Stimulated activated memory B cell treated with anti-CD40 and anti-IgM and Interleukin-4, amounts not matched to agents 10 μg/mL and 1 μg/mL and 100 μg/mL, for 72 hours (primary cell): ENCODE measurements at regions not wholly inside any gene's neighbourhood (a gene's known extent, or its start where the extent isn't known, plus 50 kb on each side); places are given as distances from the start of the nearest gene placed in this dataset.

Experiments
- ATAC-seq: fragments of 150-1000 bp; cut with Tn5 transposase; 2 replicates; pipeline ENCODE4 v1.10.0; 2021
- H3K27ac Mint-ChIP-seq: one replicate; pipeline ENCODE4 v1.8.0; 2022; ENCODE audit warnings: mild to moderate bottlenecking, mixed read lengths
- H3K27me3 Mint-ChIP-seq: one replicate; pipeline ENCODE4 v1.8.0; 2022; ENCODE audit warnings: mixed read lengths
- H3K36me3 Mint-ChIP-seq: one replicate; pipeline ENCODE4 v1.8.0; 2022; ENCODE audit warnings: mixed read lengths
- H3K4me1 Mint-ChIP-seq: one replicate; pipeline ENCODE4 v1.8.0; 2022; ENCODE audit warnings: mixed read lengths
- H3K4me3 Mint-ChIP-seq: one replicate; pipeline ENCODE4 v1.8.0; 2022; ENCODE audit warnings: mild to moderate bottlenecking, moderate library complexity, mixed read lengths
- H3K9me3 Mint-ChIP-seq: one replicate; pipeline ENCODE4 v1.8.0; 2022; ENCODE audit warnings: mixed read lengths

DNA sequence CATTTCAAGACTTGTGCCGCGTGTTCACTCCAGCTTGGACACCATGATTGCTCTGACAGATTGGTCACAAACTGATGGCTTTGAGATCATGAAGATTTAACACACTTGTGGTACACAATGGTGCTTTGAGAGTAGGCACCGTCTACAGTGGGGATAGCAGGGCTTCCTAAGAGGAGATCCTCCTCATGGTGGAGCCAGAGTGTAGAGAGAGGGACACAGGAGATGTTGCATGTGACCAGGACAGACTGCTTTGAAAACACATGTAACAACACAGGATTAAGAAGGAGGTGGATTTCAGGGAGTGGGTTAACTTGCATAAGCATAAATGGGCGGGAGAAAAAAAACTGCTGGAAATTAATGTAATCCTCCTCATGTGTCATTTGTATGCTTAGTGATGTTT is 95.7 kb upstream of the LINC00305 start:
- Mint-ChIP-seq H3K27me3 (no peaks in the 10 kb centered on the region), H3K9me3 (no peaks in the 10 kb centered on the region), H3K4me3 (no peak overlapping the region), H3K36me3 (no peaks in the 10 kb centered on the region), H3K4me1 (no peaks in the 10 kb centered on the region), H3K27ac (no peak overlapping the region)
- ATAC-seq, result no peak

DNA sequence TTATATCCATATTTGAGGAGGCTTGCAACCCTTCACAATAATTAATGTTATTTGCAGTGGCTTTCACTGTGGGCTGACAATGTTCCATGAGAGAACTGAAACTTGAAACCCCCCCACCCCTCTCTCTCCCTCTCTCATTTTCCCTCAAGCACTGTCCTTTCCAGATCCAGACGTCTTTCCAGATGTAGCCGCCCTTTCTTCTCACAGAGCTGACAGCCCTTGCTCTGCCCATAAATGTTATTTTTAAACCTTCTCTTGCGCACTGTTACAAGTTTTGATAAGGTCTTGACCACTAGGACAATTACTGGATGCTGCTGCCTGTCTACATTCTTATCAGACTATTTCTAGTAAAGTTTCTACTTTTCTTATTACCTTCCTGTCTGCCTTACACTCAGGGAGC is 91.4 kb upstream of the LINC00305 start:
- no peak overlapping the region for H3K27ac Mint-ChIP-seq
- no peaks in the 10 kb centered on the region for H3K27me3 Mint-ChIP-seq
- ATAC-seq, result no peak
- no peaks in the 10 kb centered on the region for H3K36me3 Mint-ChIP-seq
- no peaks in the 10 kb centered on the region for H3K9me3 Mint-ChIP-seq
- H3K4me1 Mint-ChIP-seq, result no peaks in the 10 kb centered on the region
- no peak overlapping the region for H3K4me3 Mint-ChIP-seq

DNA sequence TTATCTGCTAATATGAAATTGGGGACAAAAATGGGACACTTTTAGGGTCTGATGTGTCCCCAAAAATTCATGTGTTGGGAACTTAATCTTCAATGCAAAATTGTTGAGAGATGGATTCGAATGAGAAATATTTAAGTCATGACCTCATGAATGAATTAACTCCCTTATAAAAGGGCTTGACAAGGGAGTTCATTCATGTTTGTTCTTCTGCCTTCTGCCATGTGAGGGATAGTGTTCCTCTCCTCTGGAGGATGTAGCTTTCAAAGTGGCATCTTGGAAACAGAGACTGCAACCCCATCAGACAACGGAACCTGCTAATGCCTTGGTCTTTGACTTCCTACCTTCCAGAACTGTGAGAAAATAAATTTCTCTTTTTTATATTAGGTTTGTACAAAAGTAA is 89.2 kb upstream of the LINC00305 start:
- Mint-ChIP-seq H3K27me3 (no peaks in the 10 kb centered on the region), H3K4me3 (no peak overlapping the region), H3K9me3 (no peaks in the 10 kb centered on the region), H3K4me1 (no peaks in the 10 kb centered on the region), H3K36me3 (no peaks in the 10 kb centered on the region), H3K27ac (no peak overlapping the region)
- no peak for ATAC-seq

DNA sequence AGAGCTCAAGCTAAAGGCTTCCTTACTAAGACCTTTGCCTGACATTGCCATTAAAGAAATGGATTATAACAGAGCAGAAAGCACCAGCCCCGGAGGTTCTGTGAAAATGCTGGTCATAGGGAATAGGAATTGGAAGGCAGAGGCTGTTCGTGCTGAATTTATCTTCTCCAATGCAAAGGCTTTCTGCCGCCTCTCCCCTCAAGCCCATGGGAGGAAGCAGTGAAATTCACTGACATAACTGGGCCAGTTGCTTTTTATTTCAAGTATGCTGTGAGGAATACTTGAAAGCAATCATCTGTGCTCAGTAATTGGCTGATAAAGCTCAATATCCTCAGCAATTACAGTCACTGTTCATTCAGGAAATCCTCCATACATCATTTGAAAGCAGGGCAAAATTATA is 85.4 kb upstream of the LINC00305 start:
- no peak overlapping the region for H3K27ac Mint-ChIP-seq
- H3K4me3 Mint-ChIP-seq, result no peak overlapping the region

DNA sequence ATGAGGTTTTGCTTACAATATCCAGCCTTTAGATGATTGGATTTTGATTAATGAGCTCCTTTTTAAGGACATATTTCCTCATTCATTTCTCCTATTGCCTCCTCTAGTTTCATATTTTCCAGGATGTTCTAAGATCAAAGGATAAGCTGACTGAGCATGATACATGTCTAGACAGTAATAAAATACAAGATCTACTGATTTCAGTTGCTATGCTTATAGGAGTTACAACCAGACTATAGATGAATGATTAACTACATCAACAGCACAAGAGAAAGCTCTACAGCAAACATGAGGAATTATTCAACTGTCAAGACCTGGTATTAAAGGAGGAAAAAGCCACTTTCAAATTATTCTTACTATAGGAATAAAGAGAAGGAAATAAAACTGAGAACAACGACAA is 85.0 kb upstream of the LINC00305 start:
- Mint-ChIP-seq H3K27me3 (no peaks in the 10 kb centered on the region), H3K4me3 (no peak overlapping the region)

More for the DNA sequence above, 85.4 kb upstream of the LINC00305 start:
- Mint-ChIP-seq H3K9me3 (peaks cover 3% of the 10 kb centered on the region), H3K27me3 (no peaks in the 10 kb centered on the region), H3K36me3 (no peaks in the 10 kb centered on the region), H3K4me1 (no peaks in the 10 kb centered on the region)
- no peak for ATAC-seq

DNA sequence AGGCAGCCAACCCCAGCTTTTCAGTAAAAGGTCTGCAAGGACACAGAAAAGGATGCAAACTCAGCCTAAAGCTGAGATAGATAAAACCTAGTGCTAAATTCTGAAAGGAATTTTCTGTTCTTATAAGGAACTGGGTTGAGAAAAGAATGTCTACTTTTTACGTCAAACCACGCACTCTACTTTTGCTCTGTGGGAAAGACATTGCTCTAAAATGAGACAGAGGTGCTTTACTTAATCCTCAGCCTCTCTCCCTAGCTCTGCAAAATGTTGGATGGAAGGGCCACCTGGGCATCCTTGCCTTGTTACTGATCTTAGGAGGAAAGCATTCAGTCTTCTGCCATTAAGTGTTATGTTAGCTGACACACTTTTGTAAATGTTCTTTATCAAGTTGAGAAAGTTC is 72.1 kb upstream of the LINC00305 start:
- Mint-ChIP-seq H3K9me3 (no peaks in the 10 kb centered on the region), H3K4me1 (no peaks in the 10 kb centered on the region), H3K36me3 (no peaks in the 10 kb centered on the region), H3K27ac (no peak overlapping the region), H3K4me3 (no peak overlapping the region), H3K27me3 (no peaks in the 10 kb centered on the region)
- ATAC-seq, result no peak

More for the DNA sequence above, 85.0 kb upstream of the LINC00305 start:
- Mint-ChIP-seq H3K9me3 (peaks cover 3% of the 10 kb centered on the region), H3K36me3 (no peaks in the 10 kb centered on the region), H3K27ac (no peak overlapping the region), H3K4me1 (no peaks in the 10 kb centered on the region)
- ATAC-seq, result no peak

DNA sequence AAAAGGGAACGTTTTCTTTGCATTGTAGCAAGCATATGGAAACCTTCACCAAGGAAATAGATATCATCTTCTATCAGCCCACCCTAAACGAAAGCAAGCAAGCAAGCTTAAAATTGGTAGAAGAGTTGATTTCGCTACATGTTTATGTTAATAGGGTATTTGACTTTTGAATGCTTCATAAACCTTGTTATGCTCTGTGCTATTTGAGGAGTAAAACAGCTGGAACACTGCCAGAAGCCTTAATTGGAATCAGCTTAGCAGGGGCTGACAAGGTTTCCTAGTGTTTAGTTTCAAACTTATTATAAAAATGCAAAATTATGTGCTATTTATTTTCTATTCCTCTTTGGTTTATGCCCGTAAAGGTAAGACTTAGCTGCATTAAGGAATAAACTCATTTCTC is 70.6 kb upstream of the LINC00305 start:
- Mint-ChIP-seq H3K4me1 (no peaks in the 10 kb centered on the region), H3K9me3 (no peaks in the 10 kb centered on the region), H3K36me3 (no peaks in the 10 kb centered on the region), H3K27me3 (no peaks in the 10 kb centered on the region), H3K27ac (no peak overlapping the region), H3K4me3 (no peak overlapping the region)
- no peak for ATAC-seq

DNA sequence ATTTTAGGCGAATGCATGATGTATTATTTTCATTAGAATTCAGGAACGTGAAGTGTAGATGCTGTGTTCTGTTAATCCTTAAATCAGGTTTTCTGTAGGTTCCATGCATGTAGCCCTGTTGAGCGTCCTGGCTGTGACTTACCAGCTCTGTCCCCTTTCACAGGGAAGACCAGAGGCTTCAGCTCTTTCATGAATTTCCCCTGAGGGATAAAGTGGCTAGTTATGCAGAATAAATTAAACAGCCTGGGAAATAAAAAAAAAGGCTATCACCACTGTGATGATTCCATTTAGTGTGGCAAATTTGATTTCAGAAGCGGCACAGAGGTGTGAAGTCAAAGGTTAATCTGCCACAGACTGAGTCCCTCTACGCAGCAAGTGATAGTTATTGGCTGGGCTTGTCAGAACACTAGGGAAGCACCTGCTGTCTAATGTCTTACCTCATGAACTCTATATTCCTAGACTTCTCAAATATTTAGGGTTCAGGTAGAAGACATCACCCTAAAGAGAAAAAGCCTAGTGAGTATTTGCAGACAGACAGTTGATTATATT is 61.6 kb upstream of the LINC00305 start:
- no peak for ATAC-seq
- H3K9me3 Mint-ChIP-seq, result no peaks in the 10 kb centered on the region
- no peak overlapping the region for H3K27ac Mint-ChIP-seq
- no peaks in the 10 kb centered on the region for H3K36me3 Mint-ChIP-seq
- no peaks in the 10 kb centered on the region for H3K27me3 Mint-ChIP-seq
- peaks cover 18% of the 10 kb centered on the region for H3K4me1 Mint-ChIP-seq
- H3K4me3 Mint-ChIP-seq, result no peak overlapping the region

DNA sequence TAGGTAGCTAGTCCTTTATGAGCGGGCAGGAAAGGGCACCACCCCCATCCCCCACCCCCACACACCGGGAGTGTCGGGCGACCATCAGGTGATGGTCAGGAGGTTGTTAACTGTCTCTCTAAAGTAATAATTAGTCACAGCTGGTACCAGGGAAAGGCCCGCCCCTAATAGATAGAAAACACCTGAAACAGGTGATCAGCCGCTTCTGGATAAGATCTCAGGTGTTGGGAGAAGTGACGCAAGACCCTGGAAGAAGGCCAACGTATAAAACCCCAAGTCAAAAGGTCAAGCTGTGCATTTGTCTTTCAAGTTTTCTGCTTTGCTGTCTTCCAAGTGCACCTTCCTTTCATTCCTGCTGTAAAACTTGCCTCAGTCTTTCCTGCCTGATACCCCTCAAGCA is 59.6 kb upstream of the LINC00305 start:
- Mint-ChIP-seq H3K9me3 (no peaks in the 10 kb centered on the region), H3K4me3 (no peak overlapping the region), H3K4me1 (peaks cover 18% of the 10 kb centered on the region), H3K36me3 (no peaks in the 10 kb centered on the region), H3K27ac (no peak overlapping the region), H3K27me3 (no peaks in the 10 kb centered on the region)
- ATAC-seq, result no peak

DNA sequence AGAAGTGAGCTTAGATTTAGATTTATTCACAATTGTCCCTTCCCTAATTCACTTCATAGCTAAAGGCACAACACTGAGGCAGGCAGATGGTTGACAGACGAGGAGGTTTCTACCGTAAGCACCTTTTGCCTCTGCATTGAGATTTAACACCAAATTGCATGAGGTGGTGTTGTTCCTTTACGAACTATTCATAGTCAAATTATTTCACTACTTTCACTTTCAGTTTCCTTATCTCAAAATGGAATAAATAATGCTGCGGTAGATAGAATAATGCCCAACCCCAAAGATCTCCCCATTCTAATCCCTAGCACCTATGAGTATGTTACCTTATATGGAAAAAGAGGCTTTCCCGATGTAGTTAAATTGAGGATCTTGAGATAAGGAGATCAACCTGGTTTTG is 58.9 kb upstream of the LINC00305 start:
- Mint-ChIP-seq H3K9me3 (no peaks in the 10 kb centered on the region), H3K36me3 (no peaks in the 10 kb centered on the region), H3K27ac (no peak overlapping the region), H3K4me3 (peak overlapping the region; percentile 15), H3K27me3 (no peaks in the 10 kb centered on the region), H3K4me1 (peaks cover 18% of the 10 kb centered on the region)
- no peak for ATAC-seq

DNA sequence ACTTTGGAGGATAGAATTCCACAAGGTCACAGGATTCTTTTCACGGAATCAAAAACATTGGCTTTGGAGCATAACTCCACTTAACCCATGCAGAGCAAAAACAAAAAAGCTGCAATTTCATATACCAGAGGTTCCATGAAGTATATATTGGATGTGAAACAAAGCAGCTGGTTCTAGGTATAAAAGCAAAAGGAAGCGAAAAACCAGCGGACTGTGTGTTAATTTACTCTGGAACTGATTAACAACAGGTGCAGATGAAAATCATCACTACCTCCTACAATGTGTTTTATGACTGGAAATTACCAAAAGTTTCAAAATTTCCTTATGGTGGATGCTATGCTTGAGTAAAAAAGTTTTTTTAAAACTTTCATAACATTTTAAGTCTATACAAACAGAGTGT is 54.4 kb upstream of the LINC00305 start:
- Mint-ChIP-seq H3K27me3 (no peaks in the 10 kb centered on the region), H3K9me3 (no peaks in the 10 kb centered on the region), H3K4me3 (no peak overlapping the region), H3K27ac (no peak overlapping the region), H3K36me3 (no peaks in the 10 kb centered on the region), H3K4me1 (peaks cover 11% of the 10 kb centered on the region)
- ATAC-seq, result no peak

DNA sequence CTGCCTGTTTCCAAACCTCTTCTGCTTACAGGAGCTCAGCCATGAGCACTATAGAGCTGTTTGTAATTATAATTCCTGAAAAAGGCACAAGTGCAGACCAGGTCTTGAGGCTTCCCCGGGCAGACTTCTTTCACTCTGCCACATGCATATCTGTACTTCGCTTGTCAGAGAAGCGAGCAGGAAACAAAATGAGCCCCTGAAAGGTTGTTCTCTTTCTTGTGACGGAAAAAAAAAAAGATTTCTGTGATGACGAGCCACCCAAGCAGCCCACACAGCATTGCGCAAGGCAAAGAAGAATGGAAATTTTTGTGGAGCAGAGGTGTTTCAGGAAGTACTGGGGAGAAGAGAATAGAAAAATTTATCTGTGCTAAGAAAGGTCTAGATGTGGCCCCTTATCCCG is 54.0 kb upstream of the LINC00305 start:
- H3K9me3 Mint-ChIP-seq, result no peaks in the 10 kb centered on the region
- H3K27ac Mint-ChIP-seq, result no peak overlapping the region
- peaks cover 7% of the 10 kb centered on the region for H3K4me1 Mint-ChIP-seq
- no peaks in the 10 kb centered on the region for H3K27me3 Mint-ChIP-seq
- H3K4me3 Mint-ChIP-seq, result no peak overlapping the region
- ATAC-seq, result peak; percentile 49
- H3K36me3 Mint-ChIP-seq, result no peaks in the 10 kb centered on the region

DNA sequence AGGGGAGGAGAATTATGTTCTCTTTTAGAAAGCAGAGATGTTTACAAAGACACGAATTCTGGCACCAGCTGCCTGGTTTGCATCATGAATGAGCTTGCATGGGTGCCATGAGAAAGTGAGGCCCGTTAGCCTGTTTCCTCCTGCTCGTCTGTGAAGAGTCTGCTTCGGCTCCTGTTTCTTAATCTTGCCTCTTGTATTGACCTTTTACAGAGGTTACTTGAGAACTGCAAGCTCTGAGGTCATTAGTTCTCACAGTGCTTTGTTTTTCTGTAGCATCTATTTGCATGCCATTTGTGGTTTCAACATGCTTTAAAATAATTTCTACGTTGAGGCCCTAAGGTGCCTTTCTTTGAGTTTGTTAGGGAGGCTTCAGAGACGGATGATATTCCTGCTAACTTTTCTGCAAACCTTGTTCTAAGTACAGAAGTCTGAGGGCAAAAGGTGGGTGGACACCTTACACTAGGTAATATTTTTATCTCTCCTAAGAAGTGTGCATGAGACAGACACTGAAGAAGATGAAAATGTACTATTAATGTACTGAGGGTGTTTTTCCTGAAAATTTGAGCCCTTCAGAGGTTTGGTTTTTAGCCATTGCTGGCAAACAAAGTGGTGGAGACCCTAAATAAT is 53.4 kb upstream of the LINC00305 start:
- H3K4me3 Mint-ChIP-seq, result no peak overlapping the region
- H3K4me1 Mint-ChIP-seq, result peaks cover 1% of the 10 kb centered on the region
- ATAC-seq, result peak; percentile 48
- H3K9me3 Mint-ChIP-seq, result no peaks in the 10 kb centered on the region
- no peaks in the 10 kb centered on the region for H3K36me3 Mint-ChIP-seq
- no peak overlapping the region for H3K27ac Mint-ChIP-seq
- H3K27me3 Mint-ChIP-seq, result no peaks in the 10 kb centered on the region

DNA sequence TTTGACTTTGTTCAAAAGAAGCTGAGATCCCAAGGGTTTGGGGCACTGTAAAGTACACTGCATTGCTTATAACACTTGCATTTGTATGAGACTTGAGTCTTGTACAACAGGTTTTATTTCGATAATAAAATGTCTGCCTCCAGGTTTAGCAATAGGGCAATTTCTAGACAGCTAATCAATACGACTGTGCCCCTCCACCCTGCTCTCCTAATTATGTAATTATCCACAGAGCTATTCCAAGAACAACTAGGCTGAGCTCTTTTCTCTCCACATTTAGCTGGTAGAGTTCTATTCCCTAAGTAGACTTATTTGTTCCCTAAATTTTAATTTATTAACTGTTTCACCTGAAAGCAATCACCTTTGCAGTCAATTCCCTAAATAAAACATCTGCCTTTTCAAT is 52.9 kb upstream of the LINC00305 start:
- H3K4me3 Mint-ChIP-seq, result no peak overlapping the region
- no peaks in the 10 kb centered on the region for H3K36me3 Mint-ChIP-seq
- no peaks in the 10 kb centered on the region for H3K27me3 Mint-ChIP-seq
- H3K4me1 Mint-ChIP-seq, result no peaks in the 10 kb centered on the region
- ATAC-seq, result no peak
- no peak overlapping the region for H3K27ac Mint-ChIP-seq
- no peaks in the 10 kb centered on the region for H3K9me3 Mint-ChIP-seq

DNA sequence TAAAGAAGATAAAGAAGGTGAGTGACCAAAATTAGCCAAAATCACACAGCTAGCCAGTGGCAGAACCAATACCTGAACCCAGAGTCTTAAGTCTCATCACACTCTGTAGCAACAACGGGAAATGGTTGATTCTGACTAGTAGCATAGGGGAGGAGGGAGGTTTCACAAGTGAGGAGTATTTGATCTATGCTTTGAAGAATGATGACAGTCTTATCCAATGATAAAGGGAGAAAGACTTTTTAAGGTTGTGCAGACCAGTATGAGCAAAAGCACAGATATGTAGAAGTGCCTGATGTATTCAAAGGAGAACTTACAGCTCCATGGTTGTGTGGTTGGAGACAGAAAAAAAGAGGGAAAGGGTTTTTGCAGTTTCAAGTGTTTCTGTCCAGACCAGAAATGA is 50.7 kb upstream of the LINC00305 start:
- no peak for ATAC-seq
- H3K27ac Mint-ChIP-seq, result no peak overlapping the region
- no peak overlapping the region for H3K4me3 Mint-ChIP-seq
- no peaks in the 10 kb centered on the region for H3K9me3 Mint-ChIP-seq
- H3K27me3 Mint-ChIP-seq, result peaks cover 13% of the 10 kb centered on the region
- H3K36me3 Mint-ChIP-seq, result no peaks in the 10 kb centered on the region
- H3K4me1 Mint-ChIP-seq, result no peaks in the 10 kb centered on the region
